Skeletal muscle satellite cell (primary cell): ENCODE measurements at regions not wholly inside any gene's neighbourhood (a gene's known extent, or its start where the extent isn't known, plus 50 kb on each side); places are given as distances from the start of the nearest gene placed in this dataset.

Experiments used
- H3K27me3 ChIP-seq: 2 replicates; pipeline ENCODE4 v1.7.0; 2013; ENCODE audit warnings: low read length; ENCODE audit not compliant: control insufficient read depth, insufficient read depth
- H3K36me3 ChIP-seq: 2 replicates; pipeline ENCODE4 v1.7.0; 2013; ENCODE audit warnings: mild to moderate bottlenecking, control low read depth, low read length; ENCODE audit not compliant: insufficient read depth
- H3K4me1 ChIP-seq: 2 replicates; pipeline ENCODE4 v1.7.0; 2013; ENCODE audit warnings: low read length; ENCODE audit not compliant: control insufficient read depth, insufficient read depth
- H3K4me2 ChIP-seq: 2 replicates; pipeline ENCODE4 v1.7.0; 2013; ENCODE audit warnings: mild to moderate bottlenecking, low read length
- H3K4me3 ChIP-seq: 2 replicates; pipeline ENCODE4 v1.7.0; 2013; ENCODE audit warnings: low read length
- H3K9ac ChIP-seq: 2 replicates; pipeline ENCODE4 v1.7.0; 2013; ENCODE audit warnings: mild to moderate bottlenecking, low read depth, low read length, moderate library complexity
- H3K9me3 ChIP-seq: replicated peaks from 2 replicates; pipeline ENCODE4 v1.7.0; 2013; ENCODE audit warnings: mild to moderate bottlenecking, control low read depth, low read length

DNA sequence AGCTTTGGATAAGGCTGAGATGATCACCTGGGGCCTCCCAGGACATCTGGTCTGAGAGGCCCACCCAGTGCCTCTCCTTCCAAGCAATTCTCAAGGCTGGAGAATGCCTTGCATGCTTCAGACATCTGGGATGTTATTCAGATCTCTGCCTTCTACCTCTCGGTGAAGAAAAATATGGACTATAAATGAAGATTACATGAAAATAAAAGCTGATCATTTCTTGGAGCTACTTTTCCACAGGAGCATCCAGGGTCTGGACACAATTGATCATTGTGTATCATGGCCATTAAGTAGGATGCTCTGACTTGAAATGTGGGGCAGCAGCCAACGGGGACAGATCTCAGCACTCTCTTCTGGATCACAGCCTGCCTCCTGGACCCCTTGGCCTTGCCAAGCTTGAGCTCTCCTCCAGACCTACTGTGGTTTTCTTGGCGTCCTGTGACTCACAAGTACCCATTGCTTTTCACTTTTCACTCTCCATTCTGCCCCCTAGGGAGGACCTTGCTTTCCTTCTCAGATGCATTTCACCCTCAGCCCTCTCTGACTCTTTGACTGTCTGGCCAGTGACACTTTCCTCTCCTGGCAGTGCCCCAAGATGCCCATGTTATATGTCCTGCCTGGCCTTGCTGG is 203.1 kb downstream of the INSIG2 start:
- Histone ChIP-seq H3K9me3 (no peaks in the 10 kb centered on the region), H3K27me3 (no peaks in the 10 kb centered on the region), H3K9ac (no peak overlapping the region), H3K4me1 (peaks cover 5% of the 10 kb centered on the region), H3K4me2 (no peak overlapping the region), H3K36me3 (no peaks in the 10 kb centered on the region), H3K4me3 (no peak overlapping the region)

DNA sequence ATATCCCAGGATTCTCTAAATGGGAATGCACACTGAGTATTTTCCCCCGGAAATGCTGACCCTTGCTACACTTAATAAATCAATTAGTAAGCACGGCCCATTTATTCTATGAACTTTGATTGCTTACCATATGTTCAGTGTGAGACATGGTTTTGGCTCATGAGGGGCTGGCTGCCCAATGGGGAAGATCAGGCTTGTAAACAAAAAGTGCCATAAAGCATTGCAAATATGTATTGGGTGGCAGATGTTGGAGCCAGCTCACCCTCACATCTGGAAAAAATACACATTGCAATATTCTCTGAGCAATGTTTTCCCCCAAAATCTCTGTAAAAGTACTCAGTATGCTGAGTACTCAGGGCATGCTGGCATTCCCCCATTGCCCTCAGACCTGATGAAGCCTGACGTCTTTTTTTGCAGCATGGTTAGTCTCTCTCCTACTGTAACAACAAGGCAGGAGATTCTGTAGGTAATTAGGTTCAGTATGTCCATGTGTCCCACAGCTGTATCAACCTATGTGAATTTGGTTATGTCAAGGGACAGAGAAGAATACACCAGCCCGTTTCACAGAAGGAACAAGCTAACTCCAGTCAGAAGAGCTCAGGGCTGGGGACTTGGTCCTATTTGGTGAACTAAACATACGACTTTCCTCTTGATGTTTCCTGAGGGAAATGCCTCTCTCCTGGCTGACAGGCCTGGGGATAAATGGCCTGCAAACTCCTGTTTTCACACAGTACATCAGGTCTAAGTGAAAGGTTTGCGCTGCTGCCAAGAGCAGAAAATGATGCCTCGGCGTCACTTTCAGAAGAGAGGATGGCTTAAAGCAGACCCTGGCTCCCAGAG is 202.4 kb downstream of the INSIG2 start:
- H3K9me3 ChIP-seq: no peaks in the 10 kb centered on the region
- H3K27me3 ChIP-seq: no peaks in the 10 kb centered on the region
- H3K36me3 ChIP-seq: no peaks in the 10 kb centered on the region
- no peak overlapping the region for H3K4me2 ChIP-seq
- H3K4me3 ChIP-seq: no peak overlapping the region
- H3K9ac ChIP-seq: no peak overlapping the region
- H3K4me1 ChIP-seq: peaks cover 5% of the 10 kb centered on the region

DNA sequence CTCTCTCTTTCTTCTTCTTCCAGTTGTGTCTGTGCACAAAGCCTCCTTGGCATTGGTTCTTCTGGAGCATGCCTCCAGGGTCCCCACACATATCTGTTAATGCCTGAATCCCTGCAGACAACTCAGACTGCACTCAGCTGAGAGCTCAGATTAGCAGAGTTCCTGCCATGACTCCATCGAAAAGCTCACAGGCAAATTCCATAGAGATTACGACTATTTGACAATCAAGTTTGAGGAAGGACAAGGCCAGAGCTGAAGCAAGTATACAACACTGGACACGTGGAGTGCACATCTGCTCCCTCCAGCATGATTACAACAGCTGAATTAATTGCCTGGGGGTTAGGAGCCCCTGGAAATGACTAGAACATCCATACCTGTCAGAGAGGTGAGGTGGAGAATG is 190.7 kb downstream of the INSIG2 start:
- Histone ChIP-seq H3K4me1 (no peaks in the 10 kb centered on the region), H3K4me3 (no peak overlapping the region), H3K27me3 (peaks cover 19% of the 10 kb centered on the region), H3K9ac (no peak overlapping the region), H3K9me3 (no peaks in the 10 kb centered on the region), H3K4me2 (no peak overlapping the region), H3K36me3 (no peaks in the 10 kb centered on the region)

DNA sequence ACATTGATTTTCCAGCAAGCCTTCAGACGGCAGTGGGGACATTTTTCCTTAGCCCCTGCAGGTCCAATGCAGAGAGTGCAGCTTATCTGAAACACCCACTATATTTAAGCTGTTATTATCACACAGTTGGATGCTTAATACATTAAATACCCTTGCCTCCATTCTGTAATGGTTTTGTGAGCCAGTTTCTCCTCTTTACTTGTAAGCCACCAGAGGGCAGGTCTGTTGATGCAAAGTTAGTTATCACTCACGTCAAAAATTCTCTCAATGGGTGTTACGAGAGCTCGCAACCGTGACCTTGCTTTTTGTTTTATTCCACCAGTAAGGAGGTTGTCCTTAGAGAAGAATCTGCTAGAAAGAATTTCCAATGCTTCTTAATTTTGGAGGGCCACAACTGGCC is 189.8 kb downstream of the INSIG2 start:
- Histone ChIP-seq H3K4me2 (no peak overlapping the region), H3K4me3 (no peak overlapping the region), H3K36me3 (no peaks in the 10 kb centered on the region), H3K4me1 (no peaks in the 10 kb centered on the region), H3K27me3 (peaks cover 16% of the 10 kb centered on the region), H3K9ac (no peak overlapping the region), H3K9me3 (no peaks in the 10 kb centered on the region)

DNA sequence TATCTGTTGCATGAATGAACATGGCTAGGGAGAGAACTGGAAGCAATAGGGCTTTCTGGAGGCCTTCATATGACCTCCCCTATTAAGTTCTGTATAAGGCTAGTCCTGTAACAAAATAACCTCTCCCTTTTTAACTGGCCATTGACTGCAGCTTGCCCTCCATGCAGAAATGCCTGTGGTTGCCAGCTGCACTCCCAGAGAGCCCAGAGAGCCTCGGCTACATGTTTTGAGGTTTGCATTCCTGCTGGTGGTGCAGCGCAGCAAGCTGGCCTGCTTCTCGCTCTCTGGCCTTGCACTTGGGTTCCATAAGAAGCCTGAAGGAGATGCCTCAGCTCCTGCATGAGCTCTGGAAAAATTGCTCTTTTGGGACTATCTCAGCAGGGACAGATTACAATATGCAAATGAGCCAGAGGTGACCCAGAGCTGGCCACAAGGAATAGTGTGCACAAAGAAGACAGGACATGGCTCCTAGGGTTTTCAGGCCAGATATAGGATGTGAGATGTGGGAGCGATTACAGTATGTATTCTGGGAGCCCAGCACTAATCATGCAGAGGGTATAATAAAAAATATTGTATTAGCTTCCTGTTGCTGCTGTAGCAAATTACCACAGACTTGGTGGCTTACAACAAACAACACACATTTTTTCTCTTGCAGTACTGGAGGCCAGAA is 186.7 kb downstream of the INSIG2 start:
- H3K4me3 ChIP-seq: no peak overlapping the region
- H3K9ac ChIP-seq: no peak overlapping the region
- no peaks in the 10 kb centered on the region for H3K36me3 ChIP-seq
- peaks cover 26% of the 10 kb centered on the region for H3K27me3 ChIP-seq
- no peaks in the 10 kb centered on the region for H3K9me3 ChIP-seq
- H3K4me1 ChIP-seq: no peaks in the 10 kb centered on the region
- H3K4me2 ChIP-seq: no peak overlapping the region

DNA sequence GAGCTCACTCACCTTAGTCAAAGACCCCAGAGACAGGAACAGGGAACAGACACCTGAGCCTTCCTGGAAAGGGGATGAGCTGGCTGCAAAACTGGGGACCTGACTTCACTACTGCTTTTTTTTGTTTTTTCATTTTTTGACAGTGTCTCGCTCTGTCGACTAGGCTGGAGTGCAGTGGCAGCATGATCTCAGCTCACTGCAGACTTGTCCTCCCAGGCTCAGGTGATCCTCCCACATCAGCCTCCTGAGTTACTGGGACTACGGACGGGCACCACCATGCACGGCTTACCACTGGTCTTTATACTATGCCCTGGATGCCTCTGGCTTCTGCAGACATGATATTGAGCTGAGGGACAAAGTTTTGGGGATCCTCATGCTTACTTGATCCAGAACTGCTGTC is 184.1 kb downstream of the INSIG2 start:
- Histone ChIP-seq H3K9me3 (no peaks in the 10 kb centered on the region), H3K27me3 (peaks cover 26% of the 10 kb centered on the region), H3K4me3 (no peak overlapping the region), H3K4me2 (no peak overlapping the region), H3K4me1 (no peaks in the 10 kb centered on the region), H3K9ac (no peak overlapping the region), H3K36me3 (no peaks in the 10 kb centered on the region)

DNA sequence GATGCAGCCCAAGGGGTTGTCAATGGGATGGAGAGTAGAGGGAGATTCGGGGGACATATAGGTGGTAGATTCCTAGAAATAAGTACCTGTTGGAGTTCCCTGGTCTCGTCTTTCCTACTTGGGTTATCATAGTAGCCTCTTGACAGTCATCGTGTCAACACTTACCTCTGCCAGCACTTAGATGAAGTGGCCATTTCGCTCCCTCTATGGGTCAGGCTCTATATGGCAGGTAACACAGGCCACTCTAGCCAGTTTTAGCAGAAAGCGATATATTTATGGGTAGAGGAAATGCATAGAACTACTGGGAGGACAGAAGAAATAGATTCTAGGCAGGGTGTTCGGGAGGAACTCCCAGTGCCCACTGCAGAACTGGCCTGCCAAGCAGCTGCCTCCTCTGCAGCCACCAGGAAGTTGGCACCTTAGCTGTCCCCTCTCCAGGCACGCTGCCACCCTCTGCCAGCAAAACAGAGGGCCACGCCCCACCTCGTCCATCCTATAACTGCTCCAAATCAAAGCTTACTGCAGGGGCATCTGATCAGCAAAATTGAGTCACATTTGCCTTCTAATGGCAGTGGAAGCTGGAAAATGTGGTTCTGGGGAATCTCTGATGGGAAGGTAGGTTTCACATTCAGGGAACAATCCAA is 181.3 kb downstream of the INSIG2 start:
- Histone ChIP-seq H3K9me3 (no peaks in the 10 kb centered on the region), H3K4me1 (no peaks in the 10 kb centered on the region), H3K4me3 (no peak overlapping the region), H3K9ac (no peak overlapping the region), H3K27me3 (peaks cover 26% of the 10 kb centered on the region), H3K36me3 (no peaks in the 10 kb centered on the region), H3K4me2 (no peak overlapping the region)

DNA sequence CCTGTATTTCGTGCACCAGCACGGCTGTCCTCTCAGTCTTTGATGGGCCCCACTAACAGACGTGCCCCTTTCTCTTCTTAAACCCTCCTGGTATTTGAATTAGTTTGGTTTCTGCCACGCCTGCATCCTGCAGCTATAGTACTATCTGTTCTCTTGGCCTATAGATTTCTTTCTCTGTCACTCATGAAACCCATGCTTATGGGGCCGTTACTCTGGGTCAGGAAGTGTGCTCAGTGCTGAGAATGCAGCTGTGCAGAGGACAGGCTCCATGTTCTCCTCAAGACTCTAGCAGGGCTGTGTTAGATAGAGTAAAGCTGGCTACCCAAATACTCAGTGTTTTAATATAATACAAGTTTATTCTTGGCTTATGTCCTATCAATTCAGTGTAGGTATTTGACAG is 180.0 kb downstream of the INSIG2 start:
- H3K27me3 ChIP-seq: peaks cover 22% of the 10 kb centered on the region
- no peak overlapping the region for H3K4me2 ChIP-seq
- no peak overlapping the region for H3K4me3 ChIP-seq
- H3K36me3 ChIP-seq: no peaks in the 10 kb centered on the region
- no peaks in the 10 kb centered on the region for H3K4me1 ChIP-seq
- no peaks in the 10 kb centered on the region for H3K9me3 ChIP-seq
- H3K9ac ChIP-seq: no peak overlapping the region

DNA sequence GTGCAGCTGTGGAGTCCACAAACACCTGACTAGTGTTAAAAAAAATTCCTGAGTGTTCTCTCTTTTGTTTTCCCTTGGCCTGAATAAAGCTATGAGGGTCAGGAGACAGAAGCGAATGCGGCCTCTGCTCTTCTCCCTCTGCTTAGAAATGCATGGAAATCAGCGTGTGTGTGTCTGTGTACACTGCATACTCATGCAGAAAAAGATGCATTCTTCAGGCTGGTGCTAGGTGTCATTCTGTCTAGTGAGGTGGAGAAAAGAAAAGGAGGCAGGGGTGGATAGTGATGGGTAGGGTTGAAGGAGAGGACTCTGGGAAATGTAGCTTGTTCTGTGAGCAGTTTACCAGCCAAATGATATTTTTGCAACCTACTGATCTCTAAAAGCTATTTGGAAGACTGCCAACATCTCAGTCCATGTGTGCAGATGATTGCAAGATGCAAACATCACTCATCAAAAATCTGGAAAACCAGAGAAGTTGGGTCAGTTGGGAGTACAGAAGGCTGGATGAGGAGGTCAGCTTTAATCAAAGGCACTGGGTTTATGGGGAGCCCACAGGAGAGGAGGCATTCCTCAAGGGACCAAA is 177.7 kb downstream of the INSIG2 start:
- no peak overlapping the region for H3K4me2 ChIP-seq
- H3K4me3 ChIP-seq: no peak overlapping the region
- peaks cover 9% of the 10 kb centered on the region for H3K27me3 ChIP-seq
- H3K9me3 ChIP-seq: no peaks in the 10 kb centered on the region
- H3K9ac ChIP-seq: no peak overlapping the region
- H3K4me1 ChIP-seq: no peaks in the 10 kb centered on the region
- no peaks in the 10 kb centered on the region for H3K36me3 ChIP-seq

DNA sequence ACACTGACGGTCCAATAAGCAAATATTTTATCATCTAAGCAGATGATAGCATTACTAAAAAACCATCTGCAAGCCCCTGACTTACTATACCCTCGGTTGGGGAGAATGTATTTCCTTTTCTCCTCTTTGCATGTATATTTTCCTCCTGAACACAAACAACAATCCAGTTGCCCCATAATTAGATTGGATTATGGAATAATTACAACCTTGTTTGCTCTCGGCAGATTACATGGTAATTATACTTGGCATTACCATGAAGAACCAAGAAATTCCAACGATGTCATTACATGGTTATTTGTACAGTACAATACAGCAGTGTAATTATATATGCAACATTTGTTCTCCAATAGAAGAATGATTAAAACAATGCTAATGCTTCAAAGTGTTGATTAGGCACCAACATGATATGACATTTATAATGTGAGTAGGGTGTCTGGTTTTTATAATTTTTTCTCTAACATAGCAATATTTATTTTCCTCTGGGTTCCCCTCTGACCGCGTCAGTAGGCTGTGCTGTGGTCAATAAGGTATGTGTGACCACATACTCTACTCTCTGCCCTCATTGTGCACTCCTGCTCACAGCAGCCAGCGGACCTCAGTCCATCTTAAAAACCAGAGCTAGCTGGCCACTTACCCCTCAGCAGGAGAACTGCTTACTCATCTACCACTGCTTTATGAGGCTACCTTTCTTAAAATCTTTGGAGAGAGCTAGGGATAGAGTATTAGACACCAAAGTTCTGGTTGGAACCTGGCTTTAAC is 176.1 kb downstream of the INSIG2 start:
- Histone ChIP-seq H3K4me3 (no peak overlapping the region), H3K27me3 (peaks cover 4% of the 10 kb centered on the region), H3K36me3 (no peaks in the 10 kb centered on the region), H3K9me3 (no peaks in the 10 kb centered on the region), H3K4me2 (no peak overlapping the region), H3K9ac (no peak overlapping the region), H3K4me1 (no peaks in the 10 kb centered on the region)
